Suppressor macrophage treated with lipopolysaccharide for 4 hours (primary cell): ENCODE measurements at regions not wholly inside any gene's neighbourhood (a gene's known extent, or its start where the extent isn't known, plus 50 kb on each side); places are given as distances from the start of the nearest gene placed in this dataset.
A peak's percentile ranks its signal among the peaks of the same experiment; 100 is the strongest.

ENCODE experiments used
- DNase-seq: peaks from one replicate; pipeline ENCODE4 v3.0.0-alpha.2; 2020

DNA sequence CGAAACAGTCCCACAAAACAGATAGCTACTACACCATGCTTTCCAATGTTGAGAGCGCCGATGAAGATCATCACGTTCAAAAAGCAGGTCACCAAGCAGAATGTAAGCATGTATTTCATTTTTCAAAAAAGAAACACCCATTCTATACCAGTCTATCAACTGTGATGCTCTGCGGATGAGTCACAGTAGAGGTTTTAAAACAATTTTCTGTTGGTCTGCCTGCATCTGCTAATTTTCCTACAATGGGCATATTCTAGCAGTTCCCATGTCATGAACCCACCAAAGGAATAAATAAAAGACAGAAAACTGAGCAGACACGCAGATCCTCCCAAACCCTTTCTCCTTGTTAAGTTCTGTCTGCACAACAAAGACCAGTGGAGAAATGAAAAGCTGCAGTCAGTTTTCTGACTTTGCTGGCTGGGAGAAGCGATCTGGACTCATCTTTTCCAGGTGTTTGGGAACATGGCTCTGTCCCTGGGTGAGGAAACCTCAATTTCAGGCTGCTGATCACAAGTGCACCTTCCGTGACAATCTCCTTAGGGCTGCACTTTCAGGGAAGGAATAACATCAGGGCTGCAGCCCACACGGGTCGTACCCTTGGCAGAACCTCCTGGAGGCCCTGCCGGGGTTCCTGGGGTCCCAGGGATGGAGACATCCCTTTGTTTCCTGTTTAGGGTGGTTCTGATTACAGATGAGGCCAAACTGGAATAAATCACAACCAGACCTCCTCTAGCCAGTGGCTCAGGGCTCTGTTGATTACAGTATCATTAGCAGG is 200.1 kb downstream of the BMP7 start:
- no peak for DNase-seq

DNA sequence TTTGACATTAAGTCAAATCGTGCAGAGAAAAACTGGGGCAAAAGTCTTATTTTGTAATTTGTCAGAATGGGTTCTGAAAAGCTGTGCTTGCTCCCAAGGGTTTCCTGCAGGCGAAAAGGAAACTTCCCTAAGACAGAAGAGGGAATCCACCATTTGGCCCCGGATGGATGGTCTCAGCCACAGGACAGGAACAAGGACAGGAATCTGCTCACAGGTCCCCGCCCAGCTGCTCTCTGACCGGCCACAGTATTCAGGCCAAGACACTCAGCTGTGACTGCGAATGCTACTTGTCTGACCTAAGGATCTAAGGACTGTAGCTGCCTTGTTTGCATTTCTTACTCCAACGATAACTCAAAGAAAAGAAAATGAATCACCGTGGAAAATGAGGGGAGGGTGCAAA is 197.0 kb downstream of the BMP7 start:
- DNase-seq = no peak

DNA sequence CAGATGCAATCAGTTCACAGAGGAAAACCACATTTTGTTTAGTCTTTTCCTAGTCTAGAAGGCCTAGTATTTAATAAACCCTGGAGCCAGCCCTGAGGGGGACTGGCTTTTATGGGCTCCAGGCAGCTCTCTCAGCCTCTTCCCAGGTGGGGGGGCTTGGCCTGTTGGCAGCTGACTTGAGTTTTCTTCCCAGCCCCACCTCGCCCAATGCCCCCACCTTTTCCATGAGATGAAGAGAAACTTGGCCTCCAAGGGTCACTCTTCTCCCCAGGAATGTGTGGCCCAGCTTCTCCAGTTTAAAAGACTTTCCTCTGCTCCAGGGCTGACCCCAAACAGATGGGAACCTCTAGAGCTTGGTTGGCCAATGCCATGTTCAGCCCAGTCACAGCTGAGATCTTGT is 196.1 kb downstream of the BMP7 start:
- no peak for DNase-seq

DNA sequence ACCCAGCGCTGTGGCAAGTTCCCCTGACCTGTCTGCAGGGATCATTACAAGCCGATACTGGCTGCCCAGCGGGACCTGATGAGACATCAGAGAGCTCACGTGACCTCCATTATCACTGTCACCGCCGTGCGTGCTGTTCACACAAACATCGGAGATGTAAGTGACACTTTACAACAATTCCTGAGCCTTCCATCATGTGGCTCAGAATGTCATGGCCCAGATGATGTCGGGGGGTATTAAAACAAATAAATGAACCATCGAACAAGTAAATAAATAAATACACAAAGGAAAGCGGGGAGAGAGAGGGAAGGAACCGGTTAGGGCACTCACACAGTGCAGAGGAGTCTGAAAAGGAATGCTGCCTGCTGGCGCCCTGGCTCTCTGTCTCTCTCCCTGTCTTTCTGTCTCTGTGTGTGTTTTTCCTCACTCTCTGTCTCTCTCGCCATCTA is 195.1 kb downstream of the BMP7 start:
- no peak for DNase-seq

DNA sequence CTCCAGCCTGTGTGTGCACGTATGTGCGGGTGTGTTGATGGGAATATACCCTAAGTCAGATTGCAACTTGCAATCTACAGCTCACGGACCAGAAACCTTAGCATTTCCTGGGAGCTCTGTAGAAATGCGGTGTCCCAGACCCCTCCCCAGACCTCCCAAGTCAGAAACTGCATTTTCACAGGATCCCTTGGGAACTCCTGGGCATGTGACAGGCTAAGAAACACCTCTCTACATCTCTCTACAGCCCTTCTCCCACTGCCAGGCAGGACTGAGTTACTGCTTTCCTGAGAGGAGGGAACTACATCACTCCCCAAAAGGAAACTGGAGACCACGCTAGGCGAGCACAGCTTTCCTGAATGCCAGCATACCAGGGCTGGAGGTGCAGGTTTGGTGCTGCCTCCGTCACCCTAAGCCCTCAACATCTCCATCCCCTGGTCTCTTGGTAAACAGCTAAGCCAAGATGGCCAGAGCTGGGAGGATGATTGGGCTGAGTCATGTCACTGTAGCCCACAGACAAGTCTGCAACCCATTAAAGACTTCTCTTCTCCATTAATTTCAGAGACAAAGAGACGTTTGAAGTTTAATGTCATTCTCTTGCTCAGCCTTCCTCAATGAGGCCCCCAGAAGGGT is 194.4 kb downstream of the BMP7 start:
- no peak for DNase-seq

DNA sequence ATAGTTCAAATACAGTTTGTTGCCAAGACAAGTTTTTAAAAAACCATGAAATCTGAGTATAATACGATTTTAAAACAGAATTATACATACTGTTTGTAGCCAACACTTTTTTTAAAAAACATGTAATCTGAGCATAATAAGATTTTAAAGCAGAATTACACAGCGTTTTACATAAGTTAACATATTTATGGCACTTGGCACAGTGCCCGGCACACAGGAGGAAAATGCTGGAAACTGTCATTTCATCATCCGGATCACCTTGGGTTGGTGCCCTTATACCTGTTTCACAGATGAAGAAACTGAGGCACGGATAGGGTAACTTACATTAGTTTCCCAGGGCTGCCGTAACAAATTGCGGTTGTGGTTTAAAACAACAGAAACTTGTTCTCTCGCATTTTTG is 193.0 kb downstream of the BMP7 start:
- DNase-seq = no peak

DNA sequence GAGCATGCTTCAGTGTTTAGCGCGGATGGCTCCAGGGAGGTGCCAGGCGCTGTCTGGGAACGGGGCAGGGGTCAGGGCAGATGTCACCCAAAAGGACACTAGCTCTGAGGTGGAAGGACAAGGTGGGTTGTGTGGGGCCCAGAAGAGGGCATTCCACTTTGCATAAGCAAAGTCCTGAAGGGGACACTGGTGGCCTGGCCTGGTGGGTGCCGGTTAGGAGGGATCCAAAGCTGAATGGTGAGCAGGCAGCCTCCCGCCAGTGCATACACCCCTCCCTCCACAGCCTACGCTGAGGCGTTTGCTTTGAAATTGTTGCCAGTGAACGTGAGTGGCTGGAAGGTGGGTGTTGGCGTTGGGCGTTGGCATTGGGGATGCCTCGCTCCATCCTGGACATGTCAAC is 192.1 kb downstream of the BMP7 start:
- DNase-seq = no peak

DNA sequence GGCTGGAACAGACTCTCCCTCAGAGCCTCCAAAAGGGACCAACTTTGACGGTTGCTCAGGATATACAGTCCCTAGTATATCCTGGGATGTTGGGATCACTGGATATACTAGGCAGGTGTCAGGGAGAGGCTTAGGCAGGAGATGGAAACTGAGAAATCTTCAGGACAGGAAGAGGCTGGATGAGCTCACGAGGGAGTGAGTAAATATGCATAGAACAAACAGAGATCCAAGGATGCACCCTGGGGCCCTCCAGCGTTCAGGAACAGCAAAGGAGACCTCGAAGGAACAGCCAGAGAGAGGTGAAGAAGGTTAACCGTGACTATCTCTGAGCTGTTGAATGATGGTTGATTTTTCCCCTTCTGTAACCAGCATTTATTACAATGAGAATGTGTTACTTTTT is 191.3 kb downstream of the BMP7 start:
- DNase-seq = no peak

DNA sequence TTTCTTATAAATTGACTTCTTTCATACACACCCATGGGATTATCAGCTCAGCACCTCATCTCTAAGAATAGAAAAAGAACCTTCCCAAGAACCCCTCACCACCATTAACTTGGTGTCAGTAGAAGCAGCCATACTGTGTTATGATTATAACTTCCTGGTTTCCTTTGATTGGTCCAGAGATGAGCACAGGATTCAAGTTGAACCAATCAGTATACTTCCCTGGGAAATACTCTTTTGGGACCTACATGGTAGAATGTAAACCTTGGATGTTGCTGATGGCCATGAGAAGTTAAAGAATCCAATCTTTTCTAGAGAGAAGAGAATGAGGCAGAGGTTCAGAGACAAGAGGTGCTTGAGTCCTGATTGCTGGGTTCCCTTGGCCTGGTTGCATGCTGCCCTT is 190.8 kb downstream of the BMP7 start:
- no peak for DNase-seq

DNA sequence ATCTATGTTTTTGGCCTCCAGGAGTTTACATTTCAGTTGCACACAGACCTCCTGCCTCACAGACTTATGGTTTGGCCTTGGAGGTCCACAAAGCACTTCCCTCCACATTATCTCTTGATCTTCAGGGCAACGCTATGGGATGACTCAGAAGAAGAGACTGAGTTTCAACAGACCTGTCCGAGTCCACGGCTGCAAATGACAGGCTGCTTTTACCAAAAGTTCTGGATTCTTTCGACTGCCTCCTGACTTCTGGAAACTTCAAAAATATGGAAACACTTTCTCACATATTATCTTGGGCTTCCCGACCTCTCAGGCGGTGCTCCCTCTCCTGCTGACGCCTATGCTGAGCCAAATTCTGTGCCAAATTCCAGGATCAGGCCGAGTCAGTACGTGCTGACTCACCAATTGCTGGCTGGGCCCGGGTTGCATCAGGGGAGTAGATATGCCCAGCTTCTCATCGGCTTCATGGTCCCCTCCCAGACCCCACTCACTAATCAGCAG is 190.2 kb downstream of the BMP7 start:
- DNase-seq = no peak

DNA sequence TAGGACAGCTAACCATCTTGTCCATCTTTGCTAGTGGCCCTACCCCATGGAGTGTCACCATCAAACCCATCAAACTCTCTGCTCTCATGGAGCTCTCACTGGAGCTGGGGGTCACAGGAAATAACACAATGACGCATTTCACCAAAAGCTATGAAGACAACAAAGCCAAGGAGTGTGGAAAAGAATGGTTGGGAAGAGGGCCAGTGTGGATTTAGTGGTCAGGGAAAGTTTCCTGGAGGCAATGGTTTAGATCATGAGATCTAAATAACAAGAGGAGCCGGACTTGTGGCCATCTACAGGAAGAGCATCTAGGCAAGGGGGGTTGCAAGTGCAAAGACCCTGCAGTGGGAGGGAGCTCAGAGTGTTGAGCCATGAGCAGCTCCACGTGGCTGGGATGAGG is 189.5 kb downstream of the BMP7 start:
- no peak for DNase-seq

DNA sequence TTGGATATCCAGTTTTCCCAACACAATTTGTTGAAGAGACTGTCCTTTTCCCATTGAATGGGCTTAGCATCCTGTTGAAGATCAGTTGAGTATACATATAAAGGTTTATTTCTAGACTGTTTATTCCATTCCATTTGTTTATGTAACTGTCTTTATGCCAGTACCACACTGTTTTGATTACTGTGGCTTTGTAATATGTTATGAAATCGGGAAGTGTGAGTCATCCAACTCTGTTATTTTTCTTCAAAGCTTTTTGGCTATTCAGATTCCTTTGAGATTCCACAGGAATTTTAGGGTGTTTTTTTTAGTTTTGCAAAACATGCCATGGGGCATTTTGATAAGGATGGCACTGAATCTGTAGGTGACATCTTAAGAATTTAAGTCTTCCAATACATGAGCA is 188.3 kb downstream of the BMP7 start:
- DNase-seq = no peak

DNA sequence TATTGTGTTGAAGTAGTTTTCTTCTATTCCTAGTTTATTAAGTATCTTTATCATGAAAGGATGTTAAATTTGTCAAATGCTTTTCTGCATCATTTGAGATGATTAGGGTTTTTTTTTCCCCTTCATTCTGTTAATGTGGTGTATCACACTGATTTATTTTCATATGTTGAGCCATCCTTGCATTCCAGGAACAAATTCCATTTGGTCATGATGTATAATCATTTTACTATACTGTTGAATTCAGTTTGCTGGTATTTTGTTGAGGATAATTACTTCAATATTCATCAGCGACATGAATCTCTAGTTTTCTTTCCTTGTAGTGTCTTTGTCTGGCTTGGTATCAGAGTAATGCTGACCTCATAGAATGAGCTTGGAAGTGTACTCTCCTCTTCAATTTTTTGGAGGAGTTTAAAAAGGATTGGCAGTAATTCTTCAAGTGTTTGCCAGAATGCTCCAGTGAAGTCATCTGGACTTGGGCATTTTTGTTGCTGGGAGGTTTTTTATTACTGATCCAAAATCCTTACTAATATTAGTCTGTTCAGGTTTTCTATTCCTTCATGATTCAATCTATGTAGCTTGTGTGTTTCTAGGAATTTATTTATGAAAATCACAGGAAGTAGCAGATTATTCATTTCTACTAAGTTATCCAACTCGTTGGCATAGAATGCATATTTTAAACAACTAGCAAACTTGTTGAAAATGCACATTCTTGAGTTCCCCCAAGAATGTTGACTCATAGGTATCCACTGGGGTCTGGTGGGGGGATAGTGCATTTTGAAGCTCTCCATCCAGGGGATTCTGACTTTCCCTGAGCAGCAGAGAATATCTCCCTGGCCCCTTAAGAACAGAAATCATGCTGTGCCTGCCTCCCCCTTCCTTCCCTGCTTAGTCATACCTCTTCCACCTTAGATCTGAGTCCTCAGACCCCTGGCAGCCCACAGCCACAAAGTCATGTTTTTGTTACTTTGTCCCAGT is 187.1 kb downstream of the BMP7 start:
- no peak for DNase-seq

DNA sequence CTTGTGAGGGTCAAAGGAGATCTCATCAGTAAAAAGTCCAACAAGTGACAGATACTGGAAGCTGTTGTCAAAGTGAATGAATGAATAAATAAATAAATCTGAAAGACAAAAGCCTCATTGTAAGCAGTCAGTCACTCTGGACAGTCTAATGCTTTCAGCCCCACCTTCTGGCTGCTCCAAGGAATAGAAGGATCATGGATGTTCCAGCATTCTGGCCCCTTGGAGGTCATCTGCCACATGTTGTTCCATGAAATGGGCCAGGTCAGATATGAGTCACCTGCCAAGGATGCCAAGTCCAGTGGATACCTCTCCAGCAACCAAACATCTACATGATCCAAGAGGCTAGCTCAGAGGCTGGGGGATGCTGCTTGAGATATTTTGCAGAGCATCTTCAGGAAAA is 185.6 kb downstream of the BMP7 start:
- no peak for DNase-seq

DNA sequence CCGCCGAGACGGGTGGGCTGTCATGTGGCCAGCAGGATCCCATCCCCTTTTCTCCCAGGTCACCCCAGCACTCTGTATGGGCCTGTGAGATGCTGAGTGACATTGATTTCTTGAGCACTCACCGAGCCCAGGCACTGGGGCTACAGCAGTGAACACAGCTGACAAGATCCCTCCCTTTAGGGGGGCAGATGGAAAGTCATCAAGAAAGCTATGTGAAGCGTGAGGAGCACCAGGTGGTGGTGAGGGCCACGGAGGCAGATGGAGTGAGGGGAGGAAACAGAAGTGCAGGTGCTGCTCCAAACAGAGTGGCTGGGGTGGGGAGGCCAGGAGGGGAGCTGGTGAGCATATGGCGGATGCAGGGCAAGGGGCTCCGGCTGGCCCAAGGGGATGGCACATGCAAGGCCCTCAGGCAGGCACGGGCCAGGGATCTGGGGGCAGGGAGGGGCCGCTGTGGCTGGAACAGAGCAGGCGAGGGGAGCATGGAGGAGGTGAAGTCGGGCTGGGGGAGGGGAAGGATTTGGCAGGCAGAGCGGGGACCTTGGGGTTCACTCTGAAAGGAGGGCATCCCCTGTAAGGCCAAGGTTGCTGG is 184.0 kb downstream of the BMP7 start:
- no peak for DNase-seq

DNA sequence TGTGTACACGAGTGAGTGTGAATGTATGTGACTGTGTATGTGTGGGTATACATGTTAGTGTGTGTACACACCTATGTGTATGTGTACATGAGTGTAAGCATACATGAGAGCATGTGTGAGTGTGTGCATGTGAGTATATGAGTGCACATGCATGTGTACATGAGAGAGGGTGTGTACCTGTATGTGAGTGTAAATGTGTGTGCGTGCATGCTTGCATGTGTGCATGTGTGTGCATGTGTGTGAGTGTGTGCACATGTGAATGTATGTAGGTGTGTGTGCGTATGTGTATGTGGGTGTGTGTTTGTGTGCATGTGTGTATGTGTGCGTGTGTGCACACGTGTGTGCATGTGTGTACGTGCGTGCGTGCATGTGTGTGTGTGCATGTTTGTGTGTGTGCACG is 183.4 kb downstream of the BMP7 start:
- no peak for DNase-seq

DNA sequence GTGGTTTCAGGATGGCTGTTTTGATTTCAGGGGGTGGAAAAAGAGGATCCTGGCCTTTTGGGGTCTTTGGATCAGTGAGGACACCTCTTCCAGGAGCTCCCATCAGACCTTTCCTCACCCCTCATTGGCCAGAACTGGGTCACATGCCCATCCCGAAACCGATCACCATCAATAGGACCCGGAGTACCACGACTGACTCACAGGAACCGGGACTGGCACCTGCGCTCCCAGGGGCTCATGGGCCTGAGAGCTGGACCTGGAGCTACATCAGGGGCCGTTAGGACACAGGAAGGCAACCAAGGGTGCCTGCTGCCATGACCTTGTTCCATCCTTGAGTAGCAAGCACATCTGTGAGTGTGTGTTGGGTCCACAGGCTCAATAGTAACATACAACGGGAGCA is 180.4 kb downstream of the BMP7 start:
- DNase-seq = no peak

DNA sequence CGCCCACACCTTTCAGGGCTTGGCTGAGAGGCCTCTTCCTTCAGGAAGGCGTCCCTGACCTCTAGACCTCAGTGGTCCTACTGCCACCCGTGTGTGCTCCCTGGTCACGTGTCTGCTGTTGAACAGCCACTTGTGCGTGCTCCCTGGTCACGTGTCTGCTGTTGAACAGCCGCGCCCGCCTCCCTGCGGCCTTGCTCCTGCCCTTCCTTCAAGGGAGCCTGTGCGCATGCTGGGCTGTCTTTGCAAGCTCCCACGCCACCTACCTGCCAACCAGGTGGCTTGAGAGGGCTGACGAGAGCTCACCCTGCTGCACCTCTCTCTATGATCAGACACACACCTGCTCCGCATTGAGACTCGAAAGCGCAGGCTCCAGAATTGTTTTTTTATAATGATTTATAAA is 179.3 kb downstream of the BMP7 start:
- DNase-seq = no peak

DNA sequence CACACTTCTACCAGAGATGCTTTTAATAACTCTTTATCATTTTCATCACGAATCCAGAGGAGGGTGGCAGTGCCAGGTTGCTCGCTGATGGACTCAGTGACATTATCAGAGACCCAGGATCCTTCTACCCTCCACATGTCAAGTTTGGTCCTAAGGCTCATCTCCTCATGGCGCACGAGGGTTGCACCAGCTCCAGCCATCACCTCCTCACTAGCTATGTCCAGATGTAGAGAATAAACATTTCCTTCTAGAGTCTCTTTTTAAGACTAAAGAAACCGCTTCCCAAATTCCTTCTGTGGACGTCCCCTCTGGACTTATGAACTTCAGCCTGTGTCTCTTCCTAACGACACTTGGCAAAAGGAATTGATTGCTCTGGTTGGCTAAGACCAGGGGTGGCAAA is 178.7 kb downstream of the BMP7 start:
- no peak for DNase-seq

DNA sequence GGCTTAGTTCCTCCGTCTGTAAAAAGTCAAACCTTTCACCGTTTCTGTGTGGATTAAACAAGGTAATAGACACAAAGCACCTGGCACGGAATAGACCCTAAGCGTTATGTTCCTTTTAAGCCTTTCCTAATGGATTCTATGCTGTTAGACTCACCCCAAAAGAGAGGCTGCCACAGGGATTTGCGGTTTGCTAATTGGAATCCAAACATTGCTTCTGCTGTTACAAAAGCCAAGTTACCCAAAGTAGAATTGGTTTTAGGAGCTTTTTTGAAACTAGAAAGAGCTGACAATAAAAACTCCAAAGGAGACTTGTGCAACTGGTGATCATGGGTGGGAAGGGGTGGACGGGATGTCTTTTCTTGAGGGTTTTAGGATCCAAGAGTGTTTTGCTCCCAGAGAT is 178.0 kb downstream of the BMP7 start:
- DNase-seq = no peak

DNA sequence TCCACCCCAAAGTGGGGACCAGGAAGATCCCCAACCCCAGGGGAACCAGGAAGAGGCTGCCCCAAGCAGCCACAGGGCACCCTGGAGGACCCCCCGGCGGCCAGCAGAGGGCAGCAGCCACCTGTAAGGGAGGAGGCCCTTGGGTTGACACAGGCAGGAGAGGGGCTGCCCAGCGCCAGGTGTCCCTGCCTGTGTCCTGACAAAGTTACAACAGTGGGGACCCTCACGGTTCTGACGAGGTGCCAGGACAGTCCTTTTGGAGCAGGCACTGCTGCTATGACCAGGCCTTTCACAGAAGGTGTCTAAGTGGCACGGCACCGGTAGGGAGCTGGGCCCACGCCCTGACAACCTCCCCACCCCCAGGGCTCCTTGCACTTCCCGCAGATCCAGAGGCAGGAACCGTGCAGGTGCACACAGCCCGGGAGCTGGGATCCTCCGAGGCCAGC is 176.7 kb downstream of the BMP7 start:
- DNase-seq = peak; percentile 54

DNA sequence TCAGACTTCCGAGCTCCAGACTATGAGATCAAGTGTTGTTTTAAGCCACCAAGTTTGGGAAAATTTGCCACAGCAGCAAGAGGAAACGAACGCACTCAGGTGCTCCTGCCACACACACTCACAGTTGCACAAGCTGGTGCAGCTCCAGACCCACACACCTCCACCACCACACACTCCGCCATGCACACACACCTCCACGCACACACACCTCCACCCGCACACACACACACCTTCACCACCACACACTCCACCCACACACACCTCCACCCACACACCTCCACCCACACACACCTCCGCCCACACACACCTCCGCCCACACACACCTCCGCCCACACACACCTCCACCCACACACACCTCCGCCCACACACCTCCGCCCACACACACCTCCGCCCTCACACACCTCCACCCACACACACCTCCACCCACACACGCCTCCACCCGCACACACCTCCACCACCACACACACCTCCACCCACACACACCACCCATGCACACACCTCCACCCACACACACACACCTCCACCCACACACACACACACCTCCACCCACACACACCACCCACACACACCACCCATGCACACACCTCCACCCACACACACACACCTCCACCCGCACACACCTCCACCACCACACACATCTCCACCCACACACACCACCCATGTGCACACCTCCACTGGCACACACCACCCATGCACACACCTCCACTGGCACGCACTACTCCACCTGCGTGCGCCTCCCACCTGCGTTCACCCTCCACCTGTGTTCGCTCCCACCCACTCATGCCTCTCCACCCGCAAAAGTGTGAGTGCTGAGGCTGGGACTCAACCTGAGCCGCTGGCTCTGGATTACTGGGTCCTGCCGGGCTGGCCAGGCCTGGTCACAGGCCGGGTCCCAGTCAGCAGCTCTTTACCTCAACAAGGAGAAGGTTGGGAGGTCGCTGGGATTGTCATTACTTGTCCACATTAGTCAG is 175.6 kb downstream of the BMP7 start:
- DNase-seq = no peak
